GM12878 (cell line): ENCODE measurements at regions not wholly inside any gene's neighbourhood (a gene's known extent, or its start where the extent isn't known, plus 50 kb on each side); places are given as distances from the start of the nearest gene placed in this dataset.

Experiments used
- ATAC-seq: fragments of 200-7000 bp; cut with Tn5 transposase; 3 replicates; pipeline ENCODE4 v1.9.1; 2020; ENCODE audit warnings: mild to moderate bottlenecking, moderate library complexity
- BruUV-seq: library from RNA; stranded (reverse); fragments of 400-500 nt; replicated peaks from 2 replicates; lab custom pipeline; 2021; lab: Mats Ljungman, UMichigan
- CTCF ChIA-PET: fragments of 300-600 bp; sonication (Branson Sonifier 250); formaldehyde crosslinking; extraction: SDS; loops from one replicate; lab custom pipeline; 2021; ENCODE audit warnings: inconsistent platforms; lab: Yijun Ruan, JAX
- POLR2A ChIA-PET: fragments of 350-600 bp; formaldehyde crosslinking; extraction: SDS; loops from one replicate; lab custom pipeline; 2021; ENCODE audit warnings: inconsistent platforms; lab: Charles Lee
- RAD21 ChIA-PET: fragments of 300-600 bp; sonication (Branson Sonifier 250); formaldehyde crosslinking; loops from one replicate; lab custom pipeline; 2023; ENCODE audit warnings: antibody characterized with exemption; ENCODE audit not compliant: unreplicated experiment; lab: Charles Lee
- SMC1A ChIA-PET: fragments of 300-600 bp; sonication (Branson Sonifier 250); formaldehyde crosslinking; loops from one replicate; lab custom pipeline; 2023; ENCODE audit not compliant: unreplicated experiment, uncharacterized antibody; lab: Charles Lee
- DNase-seq: peaks from one replicate; pipeline ENCODE4 v3.0.0-alpha.2; 2011; ENCODE audit warnings: low read depth, low spot score
- FAIRE-seq: peaks from 3 replicates; lab custom pipeline; 2011; peaks lifted over from hg19 to GRCh38; lab: Jason Lieb, UNC
- H2AFZ ChIP-seq: 2 replicates; pipeline ENCODE4 v1.6.0; 2011; ENCODE audit warnings: low read depth, low read length, control low read depth; ENCODE audit not compliant: control insufficient read depth
- H3K27ac ChIP-seq: 2 replicates; pipeline ENCODE4 v1.5.1; 2011; ENCODE audit warnings: control low read depth; ENCODE audit not compliant: control insufficient read depth, insufficient read depth
- H3K27me3 ChIP-seq, 2 experiments: replicated peaks in 1 of 2; 2 replicates each; pipeline versions ENCODE4 v1.6.0 to v1.6.1; 2011; ENCODE audit warnings: low read length in 1 of 2; ENCODE audit not compliant: control insufficient read depth in 2 of 2, insufficient read depth in 2 of 2
- H3K36me3 ChIP-seq, 2 experiments: 2 replicates each; pipeline ENCODE4 v1.5.1; 2011; ENCODE audit warnings: low read length in 1 of 2; ENCODE audit not compliant: control insufficient read depth in 2 of 2, insufficient read depth in 2 of 2
- H3K4me1 ChIP-seq: 2 replicates; pipeline ENCODE4 v1.6.1; 2011; ENCODE audit warnings: mild to moderate bottlenecking, low read length, moderate library complexity, mixed read lengths; ENCODE audit not compliant: control insufficient read depth, insufficient read depth
- H3K4me2 ChIP-seq: 2 replicates; pipeline ENCODE4 v1.6.0; 2011; ENCODE audit warnings: control low read depth; ENCODE audit not compliant: control insufficient read depth, insufficient read depth
- H3K4me3 ChIP-seq: fragments of 200-600 bp; sonication (generic); 2 replicates; pipeline ENCODE4 v1.5.1; 2016
- H3K79me2 ChIP-seq: 2 replicates; pipeline ENCODE4 v1.6.0; 2011; ENCODE audit warnings: low read length; ENCODE audit not compliant: control insufficient read depth, insufficient read depth
- H3K9ac ChIP-seq: 2 replicates; pipeline ENCODE4 v1.8.0; 2011; ENCODE audit warnings: low read length, control low read depth, mixed read lengths; ENCODE audit not compliant: control insufficient read depth, insufficient read depth
- H3K9me3 ChIP-seq: replicated peaks from 3 replicates; pipeline ENCODE4 v1.5.1; 2011; ENCODE audit warnings: mild to moderate bottlenecking, low read length; ENCODE audit not compliant: control insufficient read depth, insufficient read depth
- H4K20me1 ChIP-seq: 2 replicates; pipeline ENCODE4 v1.6.0; 2011; ENCODE audit not compliant: control insufficient read depth, insufficient read depth
- BACH1 ChIP-seq: fragments of 450-650 bp; IDR thresholded peaks from 2 replicates; pipeline ENCODE4 v1.6.1; 2017; ENCODE audit warnings: mild to moderate bottlenecking, borderline replicate concordance
- CHD4 ChIP-seq: fragments of 200-600 bp; sonication (generic); IDR thresholded peaks from 2 replicates; pipeline ENCODE4 v1.6.1; 2016; ENCODE audit warnings: mild to moderate bottlenecking
- KAT2A ChIP-seq: conservative IDR thresholded peaks from 2 replicates; pipeline ENCODE4 v1.6.1; 2011; ENCODE audit warnings: low read depth, low read length; ENCODE audit not compliant: control insufficient read depth
- RELA ChIP-seq: fragments of 450-650 bp; IDR thresholded peaks from 2 replicates; pipeline ENCODE4 v1.8.0; 2014; ENCODE audit warnings: borderline replicate concordance; ENCODE audit not compliant: partially characterized antibody
- SIX5 ChIP-seq: IDR thresholded peaks from 2 replicates; pipeline ENCODE4 v1.6.1; 2011; ENCODE audit warnings: mild to moderate bottlenecking, low read depth, low read length, moderate library complexity; ENCODE audit not compliant: severe bottlenecking
- SKIL ChIP-seq: fragments of 450-650 bp; IDR thresholded peaks from 2 replicates; pipeline ENCODE4 v1.6.1; 2017; ENCODE audit warnings: mild to moderate bottlenecking, low read depth, inconsistent platforms; ENCODE audit not compliant: poor library complexity, severe bottlenecking
- SMAD5 ChIP-seq: IDR thresholded peaks from 2 replicates; pipeline ENCODE4 v1.6.1; 2016; ENCODE audit warnings: antibody characterized with exemption, low read depth
- SP1 ChIP-seq: IDR thresholded peaks from one replicate; pipeline ENCODE4 v1.6.1; 2011; ENCODE audit warnings: low read depth, low read length
- STAT1 ChIP-seq: fragments of 450-650 bp; conservative IDR thresholded peaks from 2 replicates; pipeline ENCODE4 v1.6.1; 2014; ENCODE audit warnings: antibody characterized with exemption, mild to moderate bottlenecking
- SUZ12 ChIP-seq: fragments of 200-600 bp; sonication (generic); IDR thresholded peaks from one replicate; pipeline ENCODE4 v1.6.1; 2018; ENCODE audit warnings: antibody characterized with exemption, mild to moderate bottlenecking; ENCODE audit not compliant: unreplicated experiment
- TAF1 ChIP-seq: IDR thresholded peaks from 2 replicates; pipeline ENCODE4 v1.6.1; 2011; ENCODE audit warnings: mild to moderate bottlenecking, low read depth, low read length, borderline replicate concordance
- USF2 ChIP-seq: IDR thresholded peaks from 2 replicates; pipeline ENCODE4 v1.6.1; 2011; ENCODE audit warnings: low read depth, low read length, improper control_type of control experiment, borderline replicate concordance
- ZNF687 ChIP-seq: fragments of 450-650 bp; IDR thresholded peaks from 2 replicates; pipeline ENCODE4 v1.6.1; 2017; ENCODE audit warnings: mild to moderate bottlenecking, moderate library complexity
- WGBS: methylation state at CpG from one replicate; pipeline ENCODE4 v1.1.6; 2016; ENCODE audit warnings: low lambda C conversion rate; ENCODE audit not compliant: insufficient replicate concordance, insufficient coverage; ENCODE audit errors: missing lambda C conversion rate; 5-methylcytosine and 5-hydroxymethylcytosine counted together
- in situ Hi-C: fragments of 300-500 bp; cut with MboI; formaldehyde crosslinking; loops from 9 replicates; pipeline ENCODE4 v1.14.3; 2018; ENCODE audit warnings: mixed read lengths
- intact Hi-C: fragments of 100-400 bp; cut with micrococcal nuclease; formaldehyde crosslinking; loops from one replicate; pipeline ENCODE4 v1.14.2; 2022; ENCODE audit not compliant: unreplicated experiment

GRCh38 chr9:23172979-23173637, 652.9 kb downstream of the ELAVL2 start:
- no peaks in the 10 kb centered on the region for H3K79me2 ChIP-seq
- no peak overlapping the region for H2AFZ ChIP-seq
- FAIRE-seq (no peak), ATAC-seq (no peak), DNase-seq (no peak)
- H3K9ac ChIP-seq: no peak overlapping the region
- TF ChIP-seq USF2 (no peak), SKIL (no peak), SUZ12 (no peak), KAT2A (no peak), BACH1 (no peak), RELA (no peak), SP1 (no peak), SMAD5 (no peak), CHD4 (no peak), STAT1 (no peak), ZNF687 (no peak), TAF1 (no peak), SIX5 (no peak)
- RAD21 ChIA-PET: interaction anchor here (0.6 kb wide), 1 partner anchor 829 kb away, joined by 3 read pairs; no protein-coding TSS in a partner anchor
- under 1% methylated on average over 6 of the region's 6 CpGs for WGBS
- H3K4me1 ChIP-seq: no peaks in the 10 kb centered on the region
- H4K20me1 ChIP-seq: no peaks in the 10 kb centered on the region
- H3K36me3 ChIP-seq: no peaks in the 10 kb centered on the region
- intact Hi-C loops: no loop called here
- no TSS peak for BruUV-seq
- POLR2A ChIA-PET: no interaction called here
- no peaks in the 10 kb centered on the region for H3K9me3 ChIP-seq
- in situ Hi-C loops: no loop called here
- CTCF ChIA-PET: no interaction called here
- SMC1A ChIA-PET: no interaction called here
- H3K27ac ChIP-seq: no peak overlapping the region
- H3K27me3 ChIP-seq: no peaks in the 10 kb centered on the region
- no peak overlapping the region for H3K4me3 ChIP-seq
- no peak overlapping the region for H3K4me2 ChIP-seq
